SK-N-SH (cell line): ENCODE measurements at regions not wholly inside any gene's neighbourhood (a gene's known extent, or its start where the extent isn't known, plus 50 kb on each side); places are given as distances from the start of the nearest gene placed in this dataset.

Source experiments
- CTCF ChIA-PET: fragments of 300-600, 350-600 bp; formaldehyde crosslinking; extraction: SDS; loops from one replicate; lab custom pipeline; 2021; lab: Yijun Ruan, JAX
- POLR2A ChIA-PET: fragments of 350-600 bp; sonication (Branson Sonifier 250); formaldehyde crosslinking; extraction: SDS; loops from one replicate; lab custom pipeline; 2020; ENCODE audit warnings: antibody characterized with exemption, inconsistent platforms; lab: Yijun Ruan, JAX
- DNase-seq: peaks from one replicate; pipeline ENCODE4 v3.0.0; 2012
- H2AFZ ChIP-seq: fragments of 200-600 bp; sonication (generic); 2 replicates; pipeline ENCODE4 v1.8.1; 2016; ENCODE audit warnings: antibody characterized with exemption, mild to moderate bottlenecking, low read depth
- H3F3A ChIP-seq: fragments of 200-600 bp; sonication (generic); replicated peaks from 2 replicates; pipeline ENCODE3; 2016; ENCODE audit warnings: antibody characterized with exemption, mild to moderate bottlenecking; ENCODE audit not compliant: insufficient read depth
- H3K27ac ChIP-seq, 2 experiments: fragments of 200-500 bp in 1 of 2; fragments of 200-600 bp in 1 of 2; sonication (Bioruptor generic) in 1 of 2; sonication (generic), shearing (Covaris generic) in 1 of 2; 2 replicates each; pipeline versions ENCODE4 v1.5.1 to v1.6.1; 2014 to 2016; ENCODE audit warnings: low read depth in 2 of 2, inconsistent platforms in 1 of 2, low read length in 1 of 2, mild to moderate bottlenecking in 1 of 2, mixed read lengths in 1 of 2
- H3K27me3 ChIP-seq: fragments of 200-600 bp; sonication (generic), shearing (Covaris generic); 2 replicates; pipeline ENCODE4 v1.6.1; 2016; ENCODE audit warnings: mixed run types; ENCODE audit not compliant: insufficient read depth
- H3K36me3 ChIP-seq, 2 experiments: fragments of 200-500 bp in 1 of 2; fragments of 200-600 bp in 1 of 2; sonication (Bioruptor generic) in 1 of 2; sonication (generic) in 1 of 2; replicated peaks in 1 of 2; 2 replicates each; pipeline versions ENCODE3 to v1.5.1; 2014 to 2016; ENCODE audit warnings: low read length in 1 of 2, mild to moderate bottlenecking in 1 of 2; ENCODE audit not compliant: insufficient read depth in 2 of 2, control insufficient read depth in 1 of 2
- H3K4me1 ChIP-seq, 2 experiments: fragments of 200-500 bp in 1 of 2; fragments of 200-600 bp in 1 of 2; sonication (Bioruptor generic) in 1 of 2; sonication (generic), shearing (Covaris generic) in 1 of 2; 2 replicates each; pipeline versions ENCODE4 v1.5.1 to v1.6.1; 2014 to 2016; ENCODE audit warnings: low read depth in 1 of 2, low read length in 1 of 2, mixed run types in 1 of 2; ENCODE audit not compliant: insufficient read depth in 2 of 2, control insufficient read depth in 1 of 2
- H3K4me2 ChIP-seq: fragments of 200-600 bp; sonication (generic), shearing (Covaris generic); 2 replicates; pipeline ENCODE4 v1.6.1; 2017; ENCODE audit warnings: mixed run types
- H3K4me3 ChIP-seq, 2 experiments: fragments of 200-500 bp in 1 of 2; fragments of 200-600 bp in 1 of 2; sonication (Bioruptor generic) in 1 of 2; sonication (generic), shearing (Covaris generic) in 1 of 2; 2 replicates each; pipeline versions ENCODE4 v1.5.1 to v1.8.1; 2014 to 2016; ENCODE audit warnings: low read depth in 2 of 2, inconsistent platforms in 1 of 2, low read length in 1 of 2, mild to moderate bottlenecking in 1 of 2, mixed read lengths in 1 of 2, moderate library complexity in 1 of 2
- H3K79me2 ChIP-seq: fragments of 200-600 bp; sonication (generic); 2 replicates; pipeline ENCODE4 v1.8.1; 2017; ENCODE audit warnings: mild to moderate bottlenecking; ENCODE audit not compliant: insufficient read depth
- H3K9ac ChIP-seq: fragments of 200-600 bp; sonication (generic); 2 replicates; pipeline ENCODE4 v1.6.1; 2017; ENCODE audit warnings: mixed run types
- H3K9me2 ChIP-seq: fragments of 200-600 bp; sonication (generic); 2 replicates; pipeline ENCODE4 v1.6.1; 2017; ENCODE audit warnings: mixed run types
- H3K9me3 ChIP-seq: fragments of 200-600 bp; sonication (generic); 2 replicates; pipeline ENCODE4 v1.6.1; 2017; ENCODE audit warnings: mixed run types, mild to moderate bottlenecking, moderate library complexity
- H4K20me1 ChIP-seq: fragments of 200-600 bp; sonication (generic); 2 replicates; pipeline ENCODE4 v1.6.1; 2017; ENCODE audit warnings: mild to moderate bottlenecking, mixed run types; ENCODE audit not compliant: insufficient read depth
- ELF1 ChIP-seq: IDR thresholded peaks from 2 replicates; pipeline ENCODE4 v1.4.0; 2012
- EZH2phosphoT487 ChIP-seq: fragments of 200-600 bp; sonication (generic); IDR thresholded peaks from 2 replicates; pipeline ENCODE4 v1.6.1; 2017; ENCODE audit warnings: low read depth, mixed run types, mild to moderate bottlenecking, antibody characterized with exemption, moderate library complexity, borderline replicate concordance
- GABPA ChIP-seq: IDR thresholded peaks from 2 replicates; pipeline ENCODE4 v1.4.0; 2012; ENCODE audit warnings: low read depth, mild to moderate bottlenecking
- IRF3 ChIP-seq: fragments of 150-350 bp; IDR thresholded peaks from 2 replicates; pipeline ENCODE4 v1.6.1; 2016; ENCODE audit warnings: mild to moderate bottlenecking, low read depth, low read length
- MAX ChIP-seq: IDR thresholded peaks from 2 replicates; pipeline ENCODE4 v1.4.0; 2012; ENCODE audit warnings: low read depth
- MEF2A ChIP-seq: IDR thresholded peaks from 2 replicates; pipeline ENCODE4 v1.4.0; 2012; ENCODE audit warnings: low read depth, borderline replicate concordance
- PBX3 ChIP-seq: IDR thresholded peaks from 2 replicates; pipeline ENCODE4; 2012
- RXRA ChIP-seq: IDR thresholded peaks from 2 replicates; pipeline ENCODE4 v1.4.0; 2012; ENCODE audit warnings: low read depth, mild to moderate bottlenecking, borderline replicate concordance
- SIN3A ChIP-seq: IDR thresholded peaks from 2 replicates; pipeline ENCODE4 v1.6.1; 2012; ENCODE audit warnings: low read depth, mild to moderate bottlenecking, low read length, moderate library complexity, borderline replicate concordance
- TAF1 ChIP-seq: IDR thresholded peaks from 2 replicates; pipeline ENCODE4 v1.6.1; 2012; ENCODE audit warnings: low read depth, mild to moderate bottlenecking, low read length, moderate library complexity, borderline replicate concordance
- TCF12 ChIP-seq: IDR thresholded peaks from 2 replicates; pipeline ENCODE4 v1.4.0; 2012
- USF1 ChIP-seq: IDR thresholded peaks from 2 replicates; pipeline ENCODE4 v1.4.0; 2012; ENCODE audit warnings: low read depth, borderline replicate concordance
- USF2 ChIP-seq: fragments of 150-350 bp; IDR thresholded peaks from 2 replicates; pipeline ENCODE4 v1.6.1; 2017; ENCODE audit warnings: antibody characterized with exemption, low read length, low read depth, borderline replicate concordance
- WGBS: methylation state at CpG from one replicate; pipeline ENCODE4 v1.1.6; 2017; ENCODE audit warnings: low lambda C conversion rate; 5-methylcytosine and 5-hydroxymethylcytosine counted together

GRCh38 chr3:55147856-55148720, 220.2 kb upstream of the LRTM1 start:
- H3K9me3 ChIP-seq: no peaks in the 10 kb centered on the region
- 75% methylated on average over 9 of the region's 9 CpGs for WGBS
- no peaks in the 10 kb centered on the region for H3K36me3 ChIP-seq
- ChIA-PET CTCF (interaction anchor here (0.9 to 1.1 kb wide), 2 partner anchors 33 to 1103 kb away, joined by 4 read pairs; no protein-coding TSS in a partner anchor), POLR2A (no interaction called here)
- H3K27ac ChIP-seq: peak overlapping the region in 1 of 2 experiments; percentile 74; a peak in 3 of 4 replicates
- no peak overlapping the region for H3K4me3 ChIP-seq
- H3F3A ChIP-seq: peaks cover 26% of the 10 kb centered on the region
- TF ChIP-seq USF2: no peak
- TF ChIP-seq ELF1: no peak
- TF ChIP-seq PBX3: no peak
- TF ChIP-seq MAX: no peak
- no peak for TF ChIP-seq RXRA
- TF ChIP-seq TAF1: no peak
- TF ChIP-seq GABPA: no peak
- no peak for TF ChIP-seq TCF12
- TF ChIP-seq SIN3A: no peak
- no peak for TF ChIP-seq EZH2phosphoT487
- TF ChIP-seq IRF3: no peak
- H3K27me3 ChIP-seq: no peaks in the 10 kb centered on the region
- H2AFZ ChIP-seq: peak overlapping the region; percentile 40; the same call in 1 of the 2 replicates
- no peak for DNase-seq
- peak overlapping the region; percentile 43 for H3K4me2 ChIP-seq
- no peak overlapping the region; the same call in 1 of the 2 replicates for H3K9ac ChIP-seq
- H3K9me2 ChIP-seq: no peaks in the 10 kb centered on the region
- H3K79me2 ChIP-seq: no peaks in the 10 kb centered on the region; the same call in 1 of the 2 replicates
- H3K4me1 ChIP-seq: peaks cover 0 to 4% of the 10 kb centered on the region in 2 experiments; a peak in 2 of 4 replicates
- no peaks in the 10 kb centered on the region for H4K20me1 ChIP-seq

GRCh38 chr3:55147406-55147805, 219.5 kb upstream of the LRTM1 start:
- Histone ChIP-seq H3K9ac (no peak overlapping the region), H3K9me2 (no peaks in the 10 kb centered on the region), H3K4me3 (no peak overlapping the region), H3K27me3 (no peaks in the 10 kb centered on the region), H4K20me1 (no peaks in the 10 kb centered on the region), H3K4me2 (peak overlapping the region; percentile 43; the same call in 1 of the 2 replicates), H3K36me3 (no peaks in the 10 kb centered on the region), H3K27ac (peak overlapping the region in 1 of 2 experiments; percentile 74; a peak in 3 of 4 replicates), H3K9me3 (no peaks in the 10 kb centered on the region), H3K79me2 (no peaks in the 10 kb centered on the region), H3K4me1 (peaks cover 0 to 4% of the 10 kb centered on the region in 2 experiments; a peak in 2 of 4 replicates), H3F3A (peaks cover 32% of the 10 kb centered on the region)
- WGBS: 78% methylated on average over 2 of the region's 3 CpGs
- POLR2A ChIA-PET: no interaction called here
- DNase-seq: no peak
- no peak for TF ChIP-seq MEF2A
- TF ChIP-seq SIN3A: no peak
- TF ChIP-seq USF1: no peak
- TF ChIP-seq, all 33 proteins: peak for 0
- H2AFZ ChIP-seq: no peak overlapping the region
- CTCF ChIA-PET: interaction anchor here (0.9 to 1.1 kb wide), 2 partner anchors 34 to 1104 kb away, joined by 4 read pairs; no protein-coding TSS in a partner anchor
